H9 (cell line): ENCODE measurements at regions not wholly inside any gene's neighbourhood (a gene's known extent, or its start where the extent isn't known, plus 50 kb on each side); places are given as distances from the start of the nearest gene placed in this dataset.

Source experiments
- DNase-seq: peaks from one replicate; pipeline ENCODE4 v3.0.0-alpha.2; 2017
- H2AFZ ChIP-seq: one replicate; pipeline ENCODE4 v1.6.1; 2013; ENCODE audit warnings: mild to moderate bottlenecking, low read length, control low read depth, moderate library complexity
- H2AK5ac ChIP-seq: 2 replicates; pipeline ENCODE4 v1.6.1; 2013; ENCODE audit warnings: low read length, control low read depth, mixed read lengths; ENCODE audit not compliant: insufficient read length
- H2BK120ac ChIP-seq: one replicate; pipeline ENCODE4 v1.6.1; 2013; ENCODE audit warnings: low read depth, mild to moderate bottlenecking, low read length, control low read depth, inconsistent platforms; ENCODE audit not compliant: poor library complexity, severe bottlenecking
- H2BK12ac ChIP-seq: 2 replicates; pipeline ENCODE4 v1.6.1; 2013; ENCODE audit warnings: low read length, control low read depth, mixed read lengths, low read depth; ENCODE audit not compliant: insufficient read length
- H2BK15ac ChIP-seq: 2 replicates; pipeline ENCODE4 v1.6.1; 2013; ENCODE audit warnings: low read depth, low read length, control low read depth
- H2BK20ac ChIP-seq: one replicate; pipeline ENCODE4 v1.6.1; 2013; ENCODE audit warnings: low read depth, mild to moderate bottlenecking, low read length, control low read depth, inconsistent platforms; ENCODE audit not compliant: poor library complexity, severe bottlenecking
- H2BK5ac ChIP-seq: 2 replicates; pipeline ENCODE4 v1.6.1; 2013; ENCODE audit warnings: low read length, control low read depth, mixed read lengths; ENCODE audit not compliant: insufficient read length
- H3K14ac ChIP-seq: 2 replicates; pipeline ENCODE4 v1.6.1; 2013; ENCODE audit warnings: low read length, control low read depth; ENCODE audit not compliant: insufficient read depth
- H3K18ac ChIP-seq: 2 replicates; pipeline ENCODE4 v1.6.1; 2013; ENCODE audit warnings: low read depth, mild to moderate bottlenecking, mixed read lengths, low read length, control low read depth; ENCODE audit not compliant: insufficient read length
- H3K23ac ChIP-seq: 2 replicates; pipeline ENCODE4 v1.6.1; 2013; ENCODE audit warnings: low read length, control low read depth, mixed read lengths, low read depth; ENCODE audit not compliant: insufficient read length
- H3K23me2 ChIP-seq: 2 replicates; pipeline ENCODE4 v1.6.1; 2013; ENCODE audit warnings: low read depth, mild to moderate bottlenecking, mixed read lengths, low read length, control low read depth; ENCODE audit not compliant: insufficient read length, poor library complexity, severe bottlenecking
- H3K27ac ChIP-seq: 2 replicates; pipeline ENCODE4 v1.5.1; 2013; ENCODE audit warnings: low read length, control low read depth, mixed read lengths, low read depth; ENCODE audit not compliant: insufficient read length
- H3K27me3 ChIP-seq: 2 replicates; pipeline ENCODE4 v1.6.1; 2013; ENCODE audit warnings: low read length, control low read depth, inconsistent platforms; ENCODE audit not compliant: insufficient read depth
- H3K4ac ChIP-seq: 2 replicates; pipeline ENCODE4 v1.6.1; 2013; ENCODE audit warnings: low read depth, mild to moderate bottlenecking, control low read depth, inconsistent platforms, low read length, moderate library complexity
- H3K4me1 ChIP-seq: 2 replicates; pipeline ENCODE4 v1.6.1; 2013; ENCODE audit warnings: low read length, control low read depth, inconsistent platforms; ENCODE audit not compliant: insufficient read depth
- H3K4me2 ChIP-seq: 2 replicates; pipeline ENCODE4 v1.6.1; 2013; ENCODE audit warnings: low read length, control low read depth, mixed read lengths; ENCODE audit not compliant: insufficient read length, insufficient read depth
- H3K56ac ChIP-seq: 2 replicates; pipeline ENCODE4 v1.6.1; 2013; ENCODE audit warnings: low read depth, mild to moderate bottlenecking, mixed read lengths, low read length, control low read depth; ENCODE audit not compliant: insufficient read length
- H3K79me1 ChIP-seq: 2 replicates; pipeline ENCODE4 v1.6.1; 2013; ENCODE audit warnings: low read depth, mild to moderate bottlenecking, moderate library complexity, low read length, control low read depth, inconsistent platforms; ENCODE audit not compliant: insufficient read depth, poor library complexity, severe bottlenecking
- H3K79me2 ChIP-seq: 2 replicates; pipeline ENCODE4 v1.6.1; 2013; ENCODE audit warnings: low read length, control low read depth, inconsistent platforms; ENCODE audit not compliant: insufficient read depth
- H3K9ac ChIP-seq: 2 replicates; pipeline ENCODE4 v1.6.1; 2013; ENCODE audit warnings: low read length, control low read depth, mixed read lengths; ENCODE audit not compliant: insufficient read length; ENCODE audit errors: extremely low read depth
- H3K9me3 ChIP-seq: one replicate; pipeline ENCODE4 v1.6.1; 2013; ENCODE audit warnings: low read depth, low read length, inconsistent platforms; ENCODE audit not compliant: control insufficient read depth
- H3T11ph ChIP-seq: one replicate; pipeline ENCODE4 v1.6.1; 2013; ENCODE audit warnings: mild to moderate bottlenecking, low read length, control low read depth, inconsistent platforms
- H4K20me1 ChIP-seq: one replicate; pipeline ENCODE4 v1.6.1; 2013; ENCODE audit not compliant: control insufficient read depth, insufficient read length, insufficient read depth
- H4K5ac ChIP-seq: 2 replicates; pipeline ENCODE4 v1.6.1; 2013; ENCODE audit warnings: low read depth, mild to moderate bottlenecking, mixed read lengths, low read length, control low read depth; ENCODE audit not compliant: insufficient read length
- H4K8ac ChIP-seq: replicated peaks from 2 replicates; pipeline ENCODE4 v1.6.1; 2013; ENCODE audit warnings: low read length, control low read depth, mixed read lengths, low read depth; ENCODE audit not compliant: insufficient read length
- H4K91ac ChIP-seq: 2 replicates; pipeline ENCODE4 v1.6.1; 2013; ENCODE audit warnings: low read depth, mild to moderate bottlenecking, moderate library complexity, mixed read lengths, low read length, control low read depth; ENCODE audit not compliant: insufficient read length
- H3K27ac Mint-ChIP-seq, 3 experiments: 2 replicates in 2 of 3; 3 replicates in 1 of 3; pipeline ENCODE4 v1.8.0; 2020 to 2021; ENCODE audit warnings: mixed read lengths in 3 of 3, mild to moderate bottlenecking in 1 of 3, moderate library complexity in 1 of 3
- H3K27me3 Mint-ChIP-seq: 2 replicates; pipeline ENCODE4 v1.8.0; 2021; ENCODE audit warnings: low read depth, mild to moderate bottlenecking, moderate library complexity, mixed read lengths
- H3K36me3 Mint-ChIP-seq, 3 experiments: 2 replicates in 2 of 3; 3 replicates in 1 of 3; pipeline ENCODE4 v1.8.0; 2020 to 2021; ENCODE audit warnings: low read depth in 3 of 3, mixed read lengths in 3 of 3; ENCODE audit not compliant: insufficient read depth in 1 of 3
- H3K4me1 Mint-ChIP-seq, 2 experiments: 2 replicates each; pipeline ENCODE4 v1.8.0; 2020; ENCODE audit warnings: mixed read lengths in 2 of 2
- H3K4me3 Mint-ChIP-seq, 2 experiments: 2 replicates in 1 of 2; 3 replicates in 1 of 2; pipeline ENCODE4 v1.8.0; 2020 to 2021; ENCODE audit warnings: mild to moderate bottlenecking in 2 of 2, mixed read lengths in 2 of 2, moderate library complexity in 1 of 2
- H3K9me3 Mint-ChIP-seq, 2 experiments: 2 replicates in 1 of 2; 3 replicates in 1 of 2; pipeline ENCODE4 v1.8.0; 2020; ENCODE audit warnings: mild to moderate bottlenecking in 2 of 2, mixed read lengths in 2 of 2, moderate library complexity in 1 of 2
- WGBS: extraction: QIAGEN DNeasy Blood & Tissue Kit; methylation state at CpG from one replicate; pipeline ENCODE4 v1.1.7; 2013; ENCODE audit warnings: missing lambda C conversion rate, low lambda C conversion rate, mixed read lengths; ENCODE audit not compliant: insufficient read length; ENCODE audit errors: extremely low coverage; 5-methylcytosine and 5-hydroxymethylcytosine counted together
- TF ChIP-seq, protein P1 (sequence below): fragments of 200-600 bp; sonication (generic); conservative IDR thresholded peaks from 3 replicates; pipeline ENCODE4 v1.8.0; 2021; ENCODE audit warnings: antibody characterized with exemption, mild to moderate bottlenecking

GRCh38 chr1:221487781-221488524 is 253.9 kb downstream of the DUSP10 start:
- no peak overlapping the region for H3K14ac ChIP-seq
- no peak overlapping the region for H3K56ac ChIP-seq
- no peak overlapping the region for H3K4ac ChIP-seq
- H3K79me2 ChIP-seq: no peaks in the 10 kb centered on the region
- no peaks in the 10 kb centered on the region for H4K20me1 ChIP-seq
- no CpG with 5 or more reads among the region's 8 CpGs for WGBS
- H4K8ac ChIP-seq: no peak overlapping the region
- Mint-ChIP-seq H3K4me3 (no peak overlapping the region), H3K36me3 (no peaks in the 10 kb centered on the region), H3K9me3 (no peaks in the 10 kb centered on the region), H3K27me3 (no peaks in the 10 kb centered on the region), H3K4me1 (no peaks in the 10 kb centered on the region), H3K27ac (no peak overlapping the region)
- no peak overlapping the region for H2BK20ac ChIP-seq
- H3T11ph ChIP-seq: no peak overlapping the region
- H3K23ac ChIP-seq: no peak overlapping the region
- TF ChIP-seq, protein P1, sequence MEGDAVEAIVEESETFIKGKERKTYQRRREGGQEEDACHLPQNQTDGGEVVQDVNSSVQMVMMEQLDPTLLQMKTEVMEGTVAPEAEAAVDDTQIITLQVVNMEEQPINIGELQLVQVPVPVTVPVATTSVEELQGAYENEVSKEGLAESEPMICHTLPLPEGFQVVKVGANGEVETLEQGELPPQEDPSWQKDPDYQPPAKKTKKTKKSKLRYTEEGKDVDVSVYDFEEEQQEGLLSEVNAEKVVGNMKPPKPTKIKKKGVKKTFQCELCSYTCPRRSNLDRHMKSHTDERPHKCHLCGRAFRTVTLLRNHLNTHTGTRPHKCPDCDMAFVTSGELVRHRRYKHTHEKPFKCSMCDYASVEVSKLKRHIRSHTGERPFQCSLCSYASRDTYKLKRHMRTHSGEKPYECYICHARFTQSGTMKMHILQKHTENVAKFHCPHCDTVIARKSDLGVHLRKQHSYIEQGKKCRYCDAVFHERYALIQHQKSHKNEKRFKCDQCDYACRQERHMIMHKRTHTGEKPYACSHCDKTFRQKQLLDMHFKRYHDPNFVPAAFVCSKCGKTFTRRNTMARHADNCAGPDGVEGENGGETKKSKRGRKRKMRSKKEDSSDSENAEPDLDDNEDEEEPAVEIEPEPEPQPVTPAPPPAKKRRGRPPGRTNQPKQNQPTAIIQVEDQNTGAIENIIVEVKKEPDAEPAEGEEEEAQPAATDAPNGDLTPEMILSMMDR: no peak
- no peak for DNase-seq
- no peaks in the 10 kb centered on the region for H3K9me3 ChIP-seq
- no peak overlapping the region for H2BK12ac ChIP-seq
- H3K27ac ChIP-seq: no peak overlapping the region
- H2BK120ac ChIP-seq: no peak overlapping the region
- H3K4me2 ChIP-seq: no peak overlapping the region
- H2BK15ac ChIP-seq: no peak overlapping the region
- H4K91ac ChIP-seq: no peak overlapping the region
- H2BK5ac ChIP-seq: no peak overlapping the region
- H3K9ac ChIP-seq: no peak overlapping the region
- no peaks in the 10 kb centered on the region for H3K27me3 ChIP-seq
- H3K18ac ChIP-seq: no peak overlapping the region
- no peak overlapping the region for H4K5ac ChIP-seq
- H3K23me2 ChIP-seq: no peaks in the 10 kb centered on the region
- no peak overlapping the region for H2AFZ ChIP-seq
- no peaks in the 10 kb centered on the region for H3K4me1 ChIP-seq
- no peaks in the 10 kb centered on the region for H3K79me1 ChIP-seq
- H2AK5ac ChIP-seq: no peak overlapping the region
